HG03565 (cell line): ENCODE measurements at regions not wholly inside any gene's neighbourhood (a gene's known extent, or its start where the extent isn't known, plus 50 kb on each side); places are given as distances from the start of the nearest gene placed in this dataset.
"Not testable (repeated sequence)": the region's sequence is repeated elsewhere in the genome, so short reads cannot be mapped to it uniquely, and the experiment has no call there.

Source experiments
- ATAC-seq: cut with Tn5 transposase; IDR thresholded peaks from one replicate; pipeline ENCODE4 v1.9.1; 2021; ENCODE audit warnings: mild to moderate bottlenecking, moderate library complexity; ENCODE audit not compliant: unreplicated experiment

DNA sequence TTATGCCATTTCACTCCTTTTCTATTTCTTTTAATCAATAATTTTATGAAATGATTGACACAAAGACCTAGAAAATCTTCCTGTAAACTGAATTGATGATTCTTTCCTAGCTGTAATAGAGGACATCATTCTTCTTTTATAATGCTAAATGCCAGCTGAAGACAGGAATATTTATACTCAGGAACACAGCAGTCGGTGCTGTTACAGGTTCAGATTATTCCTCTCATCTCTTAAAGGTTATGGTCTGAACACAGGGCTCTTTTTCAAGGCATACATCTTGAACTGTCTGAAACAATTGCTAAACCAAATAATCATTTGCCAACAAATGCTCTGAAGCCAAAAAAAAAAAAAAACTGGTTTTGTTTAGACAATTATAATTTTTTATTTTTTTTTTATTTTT lies 305.0 kb upstream of the MMADHC start:
- no peak for ATAC-seq

DNA sequence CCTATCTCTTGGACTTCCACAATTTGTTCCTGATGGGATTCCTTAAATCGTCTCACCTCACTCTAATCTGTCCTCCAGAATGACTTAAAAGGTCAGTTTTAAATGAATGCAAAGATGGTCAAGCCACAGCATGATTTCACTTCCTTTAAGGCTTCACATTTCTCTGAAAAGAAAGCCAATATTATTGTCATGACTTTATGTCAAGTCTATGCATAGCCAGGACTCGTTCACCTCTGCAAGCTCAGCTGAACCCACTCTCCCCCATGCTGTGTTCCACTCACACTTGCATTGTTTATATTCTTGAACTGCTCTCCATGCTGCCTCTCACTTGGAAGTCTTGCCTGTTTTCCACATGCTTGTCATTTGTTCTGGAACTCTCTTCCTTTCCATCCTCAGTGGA lies 298.4 kb upstream of the MMADHC start:
- ATAC-seq: no peak

DNA sequence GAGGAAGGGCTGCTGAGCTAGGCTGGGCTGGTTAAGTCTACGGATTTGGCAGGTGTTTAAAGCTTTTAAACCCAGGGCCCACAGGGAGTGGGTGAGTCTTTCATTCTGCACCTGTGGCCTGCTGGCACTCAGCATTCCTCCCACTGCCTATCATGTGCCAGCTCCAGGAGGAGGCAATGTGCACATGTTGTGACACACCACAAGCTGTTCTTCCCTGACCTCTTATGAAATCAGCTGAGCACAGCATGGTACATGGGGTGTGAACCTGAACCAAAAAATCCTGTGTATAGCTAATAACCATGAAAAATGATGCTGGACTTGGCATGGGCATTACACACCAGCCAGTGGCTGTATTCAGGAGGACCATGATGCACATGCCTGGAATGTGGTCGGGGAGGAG lies 297.9 kb upstream of the MMADHC start:
- ATAC-seq: no peak

DNA sequence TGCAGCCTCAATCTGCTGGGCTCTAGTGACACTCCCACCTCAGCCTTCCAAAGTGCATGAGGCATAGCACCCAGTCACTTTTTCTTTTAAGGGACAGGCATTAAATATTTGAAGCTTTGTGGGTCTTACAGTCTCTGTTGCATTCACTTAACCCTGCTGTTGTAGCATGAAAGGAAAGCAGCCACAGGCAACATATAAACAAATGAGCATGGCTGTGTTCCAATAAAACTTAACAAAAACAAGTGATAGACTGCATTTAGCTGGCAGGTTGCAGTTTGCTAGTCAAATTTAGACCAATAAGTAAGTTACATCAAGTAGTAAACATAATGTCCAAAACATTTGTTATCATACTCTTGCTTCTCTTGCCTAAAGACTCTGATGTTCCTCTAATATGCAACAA lies 297.3 kb upstream of the MMADHC start:
- no peak for ATAC-seq

DNA sequence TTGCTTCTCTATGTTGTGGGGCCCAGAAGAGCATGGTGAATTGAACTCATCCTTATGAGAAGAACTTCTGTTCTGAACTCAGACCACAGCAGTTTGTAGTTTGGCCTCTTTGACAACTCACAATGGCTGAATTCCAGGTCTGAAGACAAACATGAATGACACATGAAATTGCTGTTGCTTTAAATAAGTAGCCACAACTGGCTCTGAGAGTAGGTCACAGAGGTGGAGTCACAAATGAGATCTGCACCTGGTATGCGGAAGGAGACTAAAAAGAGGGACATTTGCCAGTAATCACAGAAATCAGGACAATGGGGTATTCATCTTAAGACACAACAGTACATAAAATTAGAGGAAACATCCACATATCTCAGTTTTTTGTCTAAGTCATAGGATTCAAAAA lies 290.3 kb upstream of the MMADHC start:
- no peak for ATAC-seq

DNA sequence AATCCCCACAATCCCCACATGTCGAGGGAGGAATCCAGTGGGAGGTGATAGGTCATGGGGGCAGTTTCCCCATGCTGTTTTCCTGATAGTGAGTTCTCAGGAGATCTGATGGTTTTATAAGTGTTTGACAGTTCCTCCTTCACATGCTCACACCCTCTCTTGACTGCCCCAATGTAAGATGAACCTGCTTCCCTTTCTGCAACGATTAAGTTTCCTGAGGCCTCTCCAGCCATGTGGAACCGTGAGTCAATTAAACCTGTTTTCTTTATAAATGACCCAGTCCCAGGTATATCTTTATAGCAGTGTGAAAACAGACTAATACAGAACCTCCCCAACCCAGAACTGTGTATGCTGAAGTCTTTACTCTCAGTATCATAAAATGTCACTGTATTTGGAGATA lies 289.5 kb upstream of the MMADHC start:
- ATAC-seq: no peak

DNA sequence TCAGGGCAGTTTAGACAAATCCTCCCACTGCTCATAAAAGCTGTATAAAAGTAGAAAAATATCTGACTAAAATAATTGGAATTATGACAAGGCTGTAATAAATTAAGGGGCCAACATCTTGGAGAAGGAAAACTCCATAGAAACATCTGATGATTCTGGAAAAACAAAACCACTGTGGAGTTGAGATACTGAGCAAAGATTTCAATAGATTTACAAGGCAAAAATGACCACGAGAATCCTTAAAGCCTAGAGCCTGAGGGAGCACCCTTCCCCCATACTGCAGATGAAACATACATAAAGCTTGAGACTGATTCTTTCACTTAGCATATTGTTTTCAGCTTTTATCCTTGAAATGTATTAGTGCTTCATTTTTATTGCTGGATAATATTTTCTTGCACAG lies 286.4 kb upstream of the MMADHC start:
- no peak for ATAC-seq

DNA sequence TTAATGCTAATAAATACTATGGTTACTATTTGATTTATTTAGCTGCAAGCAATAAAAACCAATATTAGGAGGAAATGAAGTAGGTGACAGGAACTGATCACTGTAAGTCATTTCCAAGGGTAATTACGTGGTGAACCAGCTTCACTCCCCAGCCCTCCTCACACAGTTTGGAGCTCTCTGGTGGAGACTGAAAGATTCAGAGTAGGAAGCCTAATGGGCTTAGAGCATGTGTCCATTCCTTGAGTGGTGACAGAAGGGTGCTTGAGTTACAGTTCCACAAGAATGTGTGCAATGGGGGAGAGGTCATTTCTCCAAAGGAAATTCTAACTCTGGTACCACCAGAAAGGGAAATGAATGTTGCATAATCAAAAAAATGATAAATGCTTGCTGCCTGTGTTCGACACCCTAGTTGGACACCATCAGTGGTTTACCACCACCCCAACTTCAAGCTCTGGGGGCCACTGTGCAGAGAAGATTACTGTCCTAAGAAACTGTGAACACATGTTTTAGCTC lies 285.1 kb upstream of the MMADHC start:
- no peak for ATAC-seq

DNA sequence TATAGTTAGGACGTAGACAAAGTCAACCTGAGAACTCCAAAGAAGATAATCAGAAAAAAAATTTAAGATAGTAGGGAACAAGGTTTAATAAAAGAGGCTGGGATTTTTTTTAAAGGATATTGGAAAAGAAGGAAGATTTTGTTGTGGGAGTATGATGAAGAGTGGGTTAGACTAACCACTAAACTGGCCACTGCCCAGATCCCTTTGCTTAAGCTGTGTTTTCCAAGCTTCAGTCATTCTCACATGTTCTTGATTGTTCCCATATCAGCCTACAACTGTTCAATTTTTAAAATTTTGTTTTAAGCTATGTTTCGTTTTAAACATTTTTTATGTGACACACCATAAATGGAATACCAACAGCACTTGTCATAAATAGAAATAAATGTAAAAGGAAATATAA lies 284.5 kb upstream of the MMADHC start:
- no peak for ATAC-seq

DNA sequence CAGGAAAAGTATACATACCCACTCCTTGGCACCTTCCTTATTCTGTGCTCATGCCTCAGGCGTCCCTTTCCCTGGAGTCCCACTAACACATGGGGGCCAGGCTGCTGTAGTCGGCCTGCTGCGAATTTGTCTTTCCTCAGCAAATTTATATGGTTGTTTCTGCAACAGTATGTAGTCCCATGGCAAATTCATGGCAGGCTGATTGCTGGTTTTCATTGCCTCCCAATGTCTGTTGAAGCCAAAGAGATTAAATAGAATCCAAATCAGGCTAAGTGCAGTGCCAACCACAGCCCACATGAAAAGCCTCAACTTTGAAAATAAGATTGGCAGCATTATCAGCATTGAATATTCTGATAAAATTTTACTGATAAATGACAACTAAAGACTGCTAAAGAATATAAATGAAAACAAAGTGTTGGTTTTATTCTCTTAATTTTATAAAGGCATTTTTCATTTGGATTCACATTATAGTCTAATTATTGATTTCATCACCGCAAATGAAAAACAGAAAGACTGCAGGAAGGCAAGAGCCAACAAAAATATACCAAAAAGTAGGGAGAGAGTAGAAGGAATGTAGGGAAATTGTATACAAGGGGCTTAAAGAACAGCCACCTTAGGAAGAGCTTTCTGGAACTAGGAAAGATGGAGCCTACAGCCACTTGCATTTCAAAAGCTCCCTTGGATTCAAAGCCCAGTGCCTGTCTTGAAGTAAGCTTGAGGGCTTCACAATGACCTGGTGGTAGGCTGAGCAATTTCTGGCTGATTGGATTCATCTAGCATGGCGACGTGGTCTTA lies 283.7 kb upstream of the MMADHC start:
- no peak for ATAC-seq

DNA sequence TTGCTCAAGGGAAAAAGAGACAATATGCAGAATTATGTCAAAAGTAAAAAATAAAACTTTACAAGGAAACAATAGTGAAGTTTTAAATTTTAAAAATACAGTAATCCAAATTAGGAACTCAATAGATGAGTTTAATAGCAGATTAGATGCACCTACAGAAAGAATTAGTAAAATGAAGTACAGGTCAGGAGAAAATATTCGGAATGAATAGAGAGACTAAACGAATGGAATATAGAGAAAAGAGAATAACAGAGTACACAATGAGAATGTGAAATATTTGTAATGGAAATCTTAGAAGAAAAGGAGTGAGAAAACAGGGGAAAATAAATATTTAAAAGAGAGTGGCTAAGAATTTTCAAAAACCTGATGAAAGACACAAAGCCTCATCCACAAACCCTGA lies 275.7 kb upstream of the MMADHC start:
- no peak for ATAC-seq

DNA sequence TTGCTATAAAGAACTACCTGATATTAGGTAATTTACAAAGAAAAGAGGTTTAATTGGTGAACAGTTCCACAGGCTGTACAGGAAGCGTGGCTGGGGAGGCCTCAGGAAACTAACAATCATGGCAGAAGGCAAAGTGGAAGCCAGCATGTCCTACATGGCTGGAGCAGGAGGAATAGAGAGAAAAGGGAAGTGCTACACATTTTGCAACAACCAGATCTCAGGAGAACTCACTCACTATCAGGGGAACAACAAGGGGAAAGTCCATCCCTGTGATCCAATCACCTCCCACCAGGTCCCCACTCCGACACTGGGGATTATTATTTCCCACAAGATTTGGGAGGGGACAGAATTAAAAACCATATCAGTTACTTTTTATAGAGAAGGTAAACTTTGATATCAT lies 273.5 kb upstream of the MMADHC start:
- ATAC-seq: no peak

DNA sequence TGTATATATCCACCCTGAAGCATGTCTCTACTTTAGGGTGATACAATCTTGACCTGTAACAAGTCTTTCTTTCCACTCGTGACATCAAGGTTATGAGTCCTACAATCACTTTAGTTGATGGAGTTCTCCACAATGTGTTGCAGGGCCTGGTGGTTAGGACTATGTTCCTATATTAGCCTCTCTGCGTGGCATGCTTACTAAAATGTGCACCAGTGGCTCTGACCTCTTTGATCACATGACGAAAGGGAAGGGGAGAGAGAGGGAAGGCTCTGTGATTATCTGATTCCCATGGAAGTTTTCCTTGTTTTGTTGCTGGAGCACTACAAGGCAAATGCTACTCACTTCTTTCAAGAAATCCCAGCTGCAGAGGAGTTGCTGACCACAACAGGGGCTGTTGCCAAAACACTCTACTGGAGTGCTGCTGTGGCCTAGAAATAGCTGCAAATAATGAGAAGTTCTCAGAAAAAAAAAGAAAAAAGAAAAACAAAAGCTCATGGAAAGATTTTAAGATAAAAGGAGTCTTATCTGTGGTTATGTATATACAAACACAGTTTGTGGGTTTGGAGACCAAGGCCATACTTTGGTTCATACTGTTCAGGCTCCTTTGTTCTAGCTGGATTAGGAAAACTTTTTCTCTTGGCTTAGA lies 272.8 kb upstream of the MMADHC start:
- no peak for ATAC-seq

DNA sequence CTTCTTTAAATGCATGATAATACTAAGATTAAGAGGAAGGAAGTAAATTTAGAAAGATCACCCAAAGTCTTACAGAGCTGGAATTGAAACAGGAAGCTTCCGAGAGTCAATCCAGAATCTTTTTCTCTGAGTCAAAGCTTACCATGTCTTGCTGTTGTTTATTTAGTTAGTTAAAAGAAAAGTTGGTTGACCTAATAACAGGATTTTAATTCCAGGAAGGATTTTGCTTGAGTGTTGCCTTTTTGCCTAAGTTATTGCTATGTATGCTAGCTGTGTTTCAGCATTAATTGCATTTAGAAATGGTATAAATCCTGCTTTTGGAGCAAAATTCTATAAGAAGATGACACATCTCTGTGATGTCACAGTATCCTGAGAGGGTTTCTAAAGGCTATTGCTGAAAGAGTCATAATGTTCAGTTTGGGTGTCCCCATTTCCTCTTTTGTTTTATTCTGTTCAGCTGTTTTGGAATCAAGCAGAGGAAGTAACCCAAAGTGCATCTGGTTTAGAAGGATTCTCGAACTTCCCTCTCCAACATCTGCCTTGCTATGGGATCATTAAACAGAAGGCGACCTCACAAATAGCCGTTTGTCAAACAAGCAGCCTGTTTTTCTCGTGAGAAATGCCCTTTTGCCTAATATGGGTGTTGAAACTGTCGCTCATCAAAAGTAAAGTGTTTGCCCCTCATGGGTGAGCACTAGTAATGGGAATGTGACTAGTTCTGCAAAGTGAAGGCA lies 271.5 kb upstream of the MMADHC start:
- ATAC-seq: no peak

DNA sequence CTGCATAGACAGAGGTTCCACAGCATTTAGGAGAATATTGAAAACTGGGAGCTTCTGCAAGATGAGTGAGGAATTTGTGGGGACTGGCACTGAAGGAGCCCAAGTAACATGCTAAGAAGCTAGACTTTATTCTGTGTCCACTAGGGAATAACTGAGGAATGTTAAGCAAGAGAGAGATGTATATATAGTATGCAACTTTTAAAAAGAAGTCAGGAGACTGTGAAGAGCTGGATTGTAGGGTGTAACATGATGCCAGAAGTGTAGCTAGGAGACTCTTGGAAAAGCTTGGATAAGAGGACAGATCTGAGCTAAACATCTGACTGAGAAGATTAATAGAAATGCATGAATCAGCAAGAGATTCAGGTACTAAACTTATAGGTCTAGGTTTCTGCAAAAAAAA lies 270.6 kb upstream of the MMADHC start:
- no peak for ATAC-seq

DNA sequence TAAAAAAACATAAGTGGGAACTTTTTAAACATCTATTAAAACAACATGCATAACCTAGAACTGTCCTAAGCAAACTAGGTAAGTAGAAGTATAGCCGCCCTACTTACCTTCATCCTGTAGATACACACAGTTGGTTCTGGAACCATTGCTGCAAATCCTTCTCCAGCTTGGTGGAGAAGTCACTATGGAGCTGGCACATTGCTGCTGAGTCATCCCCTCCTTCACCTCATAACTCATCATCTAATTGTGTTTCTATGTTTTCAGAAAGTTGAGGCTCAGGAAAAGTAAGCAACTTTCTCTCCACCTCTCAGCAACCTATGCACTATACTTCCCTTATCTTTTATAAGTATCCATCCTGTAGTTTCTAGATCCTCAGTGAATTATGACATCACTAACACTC lies 269.8 kb upstream of the MMADHC start:
- no peak for ATAC-seq

DNA sequence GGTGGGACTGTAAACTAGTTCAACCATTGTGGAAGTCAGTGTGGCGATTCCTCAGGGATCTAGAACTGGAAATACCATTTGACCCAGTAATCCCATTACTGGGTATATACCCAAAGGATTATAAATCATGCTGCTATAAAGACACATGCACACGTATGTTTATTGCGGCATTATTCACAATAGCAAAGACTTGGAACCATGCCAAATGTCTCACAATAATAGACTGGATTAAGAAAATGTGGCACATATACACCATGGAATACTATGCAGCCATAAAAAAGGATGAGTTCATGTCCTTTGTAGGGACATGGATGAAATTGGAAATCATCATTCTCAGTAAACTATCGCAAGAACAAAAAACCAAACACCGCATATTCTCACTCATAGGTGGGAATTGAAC lies 268.3 kb upstream of the MMADHC start:
- not testable (repeated sequence) for ATAC-seq

DNA sequence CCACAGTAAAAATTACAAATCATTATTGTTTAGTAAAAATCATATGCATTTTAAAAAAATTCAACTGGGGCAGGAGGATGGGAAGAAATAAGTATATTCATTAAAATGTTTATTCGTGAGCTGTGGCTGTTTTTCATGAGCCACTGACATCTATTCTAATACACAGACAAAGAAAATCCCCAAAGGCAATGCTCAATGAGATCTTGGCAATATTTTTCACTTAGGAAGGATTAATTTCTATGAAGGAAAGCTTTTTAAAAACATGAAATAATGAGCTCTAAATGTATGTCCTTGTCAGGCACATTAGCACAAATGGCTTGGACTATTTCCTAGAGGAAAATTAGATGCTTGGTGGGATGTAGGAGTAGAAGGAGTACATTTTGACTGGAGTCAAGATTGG lies 262.0 kb upstream of the MMADHC start:
- ATAC-seq: no peak

DNA sequence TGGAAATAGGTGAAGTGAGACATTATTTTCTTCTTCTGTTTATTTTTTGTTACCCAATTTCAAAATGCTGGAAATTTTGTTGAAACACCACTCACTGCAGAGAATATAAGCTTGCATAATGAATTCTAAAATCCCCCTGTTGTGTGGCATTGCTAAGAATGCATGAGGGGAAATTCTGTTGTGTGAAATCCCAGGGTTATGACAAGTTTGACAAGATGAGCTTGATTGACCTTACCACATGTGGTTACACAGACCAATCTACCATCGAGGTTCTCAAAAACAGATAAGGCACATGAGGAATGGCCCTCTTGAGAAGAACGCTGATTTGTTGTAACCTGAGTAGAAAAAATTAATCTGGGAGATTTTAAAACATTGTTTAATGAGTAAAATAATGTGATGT lies 261.6 kb upstream of the MMADHC start:
- no peak for ATAC-seq

DNA sequence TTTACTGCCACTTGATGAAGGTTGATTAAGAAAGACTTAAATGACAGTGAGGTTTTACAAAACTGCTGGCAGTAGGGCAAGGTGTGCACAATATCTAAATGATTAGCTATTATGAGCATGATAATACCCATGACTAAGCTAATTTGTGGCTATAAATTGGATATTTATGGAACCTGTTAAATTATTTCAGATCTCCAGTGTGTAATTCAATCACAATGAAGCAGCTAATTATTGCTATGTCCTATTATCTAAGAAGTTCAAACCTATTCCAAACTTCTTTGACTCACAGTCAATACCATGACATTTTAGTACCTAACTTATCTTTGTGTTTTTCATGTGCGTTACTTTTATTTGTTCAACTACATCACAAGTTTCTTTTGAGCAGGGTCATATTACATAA lies 253.8 kb upstream of the MMADHC start:
- no peak for ATAC-seq

DNA sequence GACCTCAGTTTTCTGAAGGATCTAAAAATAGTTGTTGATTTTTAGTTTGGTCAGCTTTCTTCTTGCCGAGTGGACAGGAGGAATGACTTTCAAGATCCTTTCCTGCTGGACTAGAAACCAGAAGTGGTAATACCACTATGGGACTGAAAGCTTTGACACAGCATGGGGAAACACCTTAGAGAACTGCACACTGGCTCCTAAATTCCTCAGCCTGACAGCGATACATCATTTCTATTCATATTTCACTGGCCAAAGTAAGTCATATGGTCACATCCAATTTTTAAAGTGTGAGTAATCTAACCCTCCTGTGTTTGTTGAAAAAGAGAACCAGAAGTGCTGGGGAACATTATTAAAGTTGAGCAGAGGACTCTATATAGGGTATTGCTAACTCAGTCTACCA lies 244.7 kb upstream of the MMADHC start:
- ATAC-seq: no peak
